Hepatic stellate cell (primary cell): ENCODE measurements at regions not wholly inside any gene's neighbourhood (a gene's known extent, or its start where the extent isn't known, plus 50 kb on each side); places are given as distances from the start of the nearest gene placed in this dataset.
"Not testable (repeated sequence)": the region's sequence is repeated elsewhere in the genome, so short reads cannot be mapped to it uniquely, and the experiment has no call there.

Source experiments
- DNase-seq: peaks from one replicate; pipeline ENCODE4 v3.0.0; 2011; ENCODE audit warnings: low spot score

- no peak for DNase-seq
Observed at GRCh38 chr5:123710031-123710430, 198.1 kb downstream of the CSNK1G3 start.

- no peak for DNase-seq
Observed at GRCh38 chr5:123709422-123709821, 197.4 kb downstream of the CSNK1G3 start.

GRCh38 chr5:123708074-123708806, 196.3 kb downstream of the CSNK1G3 start:
- DNase-seq, result peak; percentile 34

GRCh38 chr5:123706531-123706930, 194.6 kb downstream of the CSNK1G3 start:
- DNase-seq, result no peak

- no peak for DNase-seq
Observed at GRCh38 chr5:123705741-123706140, 193.8 kb downstream of the CSNK1G3 start.

GRCh38 chr5:123701511-123702200, 189.7 kb downstream of the CSNK1G3 start:
- no peak for DNase-seq

- peak; percentile 66 for DNase-seq
Observed at GRCh38 chr5:123700624-123701287, 188.8 kb downstream of the CSNK1G3 start.

- DNase-seq, result no peak
Observed at GRCh38 chr5:123699571-123699970, 187.6 kb downstream of the CSNK1G3 start.

GRCh38 chr5:123698937-123699336, 187.0 kb downstream of the CSNK1G3 start:
- DNase-seq, result not testable (repeated sequence)

- DNase-seq, result peak; percentile 24
Observed at GRCh38 chr5:123696921-123697341, 185.0 kb downstream of the CSNK1G3 start.

- DNase-seq, result no peak
Observed at GRCh38 chr5:123690821-123691220, 178.8 kb downstream of the CSNK1G3 start.

GRCh38 chr5:123681061-123681460, 169.1 kb downstream of the CSNK1G3 start:
- DNase-seq, result no peak

GRCh38 chr5:123673107-123673506, 161.1 kb downstream of the CSNK1G3 start:
- no peak for DNase-seq

GRCh38 chr5:123671711-123672456, 159.9 kb downstream of the CSNK1G3 start:
- no peak for DNase-seq

- DNase-seq, result no peak
Observed at GRCh38 chr5:123671042-123671441, 159.1 kb downstream of the CSNK1G3 start.
